ENCODE measurements at regions not wholly inside any gene's neighbourhood (a gene's known extent, or its start where the extent isn't known, plus 50 kb on each side); places are given as distances from the start of the nearest gene placed in this dataset.

- H3K27ac ChIP-seq: no peak overlapping the region
- in situ Hi-C loops (cut with MboI; ENCODE audit: low pct_unique_long_range_greater_than_20kb in 2 of 9, low sequenced_read_pairs in 9 of 9, unreplicated experiment in 9 of 9): no loop called here
- no peak for ATAC-seq (replicated peaks in 6 of 8)
- 0 to 83% (median 21%) methylated on average over 1 to 4 of the region's 6 CpGs; no CpG with 5 or more reads in 1 of the 10 experiments for WGBS, 10 experiments
- H3K4me3 ChIP-seq: no peak overlapping the region
- peaks cover 0 to 12% of the 10 kb centered on the region in 2 donors for H3K4me1 ChIP-seq (replicated peaks in 1 of 2)
These were observed 612.3 kb upstream of the EEF2KMT start for GRCh38 chr16:5709889-5710288.

GRCh38 chr16:5706211-5706610, 608.6 kb upstream of the EEF2KMT start:
- WGBS, 10 experiments: 0 to 100% (median 54%) methylated on average over 1 to 6 of the region's 6 CpGs; no CpG with 5 or more reads in 1 of the 10 experiments
- H3K27ac ChIP-seq: no peak overlapping the region
- in situ Hi-C loops (cut with MboI; ENCODE audit: low pct_unique_long_range_greater_than_20kb in 2 of 9, low sequenced_read_pairs in 9 of 9, unreplicated experiment in 9 of 9): no loop called here
- H3K4me1 ChIP-seq (replicated peaks in 1 of 2): peaks cover 0 to 8% of the 10 kb centered on the region in 2 donors
- no peak for ATAC-seq (replicated peaks in 6 of 8)
- no peak overlapping the region for H3K4me3 ChIP-seq

GRCh38 chr16:5704271-5704670, 606.7 kb upstream of the EEF2KMT start:
- Histone ChIP-seq H3K4me1 (replicated peaks in 1 of 2) (peaks cover 0 to 8% of the 10 kb centered on the region in 2 donors), H3K4me3 (no peak overlapping the region), H3K27ac (no peak overlapping the region)
- in situ Hi-C loops (cut with MboI; ENCODE audit: low pct_unique_long_range_greater_than_20kb in 2 of 9, low sequenced_read_pairs in 9 of 9, unreplicated experiment in 9 of 9): no loop called here
- WGBS, 10 experiments: 0 to 100% (median 64%) methylated on average over 1 to 2 of the region's 4 CpGs; no CpG with 5 or more reads in 2 of the 10 experiments
- no peak for ATAC-seq (replicated peaks in 6 of 8)

GRCh38 chr16:5693426-5693825, 595.8 kb upstream of the EEF2KMT start:
- in situ Hi-C loops (cut with MboI; ENCODE audit: low pct_unique_long_range_greater_than_20kb in 2 of 9, low sequenced_read_pairs in 9 of 9, unreplicated experiment in 9 of 9): no loop called here
- H3K4me3 ChIP-seq: no peak overlapping the region
- WGBS, 10 experiments: 0 to 94% (median 65%) methylated on average over 1 to 3 of the region's 3 CpGs; no CpG with 5 or more reads in 2 of the 10 experiments
- H3K27ac ChIP-seq: no peak overlapping the region
- ATAC-seq (replicated peaks in 6 of 8): no peak
- H3K4me1 ChIP-seq (replicated peaks in 1 of 2): peaks cover 0 to 14% of the 10 kb centered on the region in 2 donors

GRCh38 chr16:5681966-5682365, 584.4 kb upstream of the EEF2KMT start:
- peak in 1 of 8 experiments; percentile 18 for ATAC-seq (replicated peaks in 6 of 8)
- no peak overlapping the region for H3K4me3 ChIP-seq
- WGBS, 10 experiments: 0 to 100% (median 45%) methylated on average over 1 to 3 of the region's 3 CpGs; no CpG with 5 or more reads in 3 of the 10 experiments
- in situ Hi-C loops (cut with MboI; ENCODE audit: low pct_unique_long_range_greater_than_20kb in 2 of 9, low sequenced_read_pairs in 9 of 9, unreplicated experiment in 9 of 9): no loop called here
- H3K27ac ChIP-seq: no peak overlapping the region
- peaks cover 0 to 10% of the 10 kb centered on the region in 2 donors for H3K4me1 ChIP-seq (replicated peaks in 1 of 2)

GRCh38 chr16:5678371-5678770, 580.8 kb upstream of the EEF2KMT start:
- WGBS, 10 experiments: 4 to 65% (median 33%) methylated on average over 1 to 7 of the region's 7 CpGs; no CpG with 5 or more reads in 1 of the 10 experiments
- in situ Hi-C loops (cut with MboI; ENCODE audit: low pct_unique_long_range_greater_than_20kb in 2 of 9, low sequenced_read_pairs in 9 of 9, unreplicated experiment in 9 of 9): no loop called here

GRCh38 chr16:5671421-5671820, 573.8 kb upstream of the EEF2KMT start:
- 0 to 95% (median 83%) methylated on average over 1 to 2 of the region's 2 CpGs; no CpG with 5 or more reads in 3 of the 10 experiments for WGBS, 10 experiments
- H3K4me3 ChIP-seq: no peak overlapping the region
- no peak overlapping the region for H3K27ac ChIP-seq
- in situ Hi-C loops (cut with MboI; ENCODE audit: low pct_unique_long_range_greater_than_20kb in 2 of 9, low sequenced_read_pairs in 9 of 9, unreplicated experiment in 9 of 9): no loop called here
- H3K4me1 ChIP-seq (replicated peaks in 1 of 2): peaks cover 0 to 9% of the 10 kb centered on the region in 2 donors
- ATAC-seq (replicated peaks in 6 of 8): no peak

More at GRCh38 chr16:5678371-5678770, 580.8 kb upstream of the EEF2KMT start:
- ATAC-seq (replicated peaks in 6 of 8): no peak
- Histone ChIP-seq H3K4me1 (replicated peaks in 1 of 2) (no peaks in the 10 kb centered on the region), H3K27ac (no peak overlapping the region), H3K4me3 (no peak overlapping the region)

- in situ Hi-C loops (cut with MboI; ENCODE audit: low pct_unique_long_range_greater_than_20kb in 2 of 9, low sequenced_read_pairs in 9 of 9, unreplicated experiment in 9 of 9): no loop called here
- 100% methylated on average over 1 of the region's 2 CpGs; no CpG with 5 or more reads in 9 of the 10 experiments for WGBS, 10 experiments
- no peak overlapping the region for H3K4me3 ChIP-seq
- H3K4me1 ChIP-seq (replicated peaks in 1 of 2): peaks cover 0 to 20% of the 10 kb centered on the region in 2 donors
- ATAC-seq (replicated peaks in 6 of 8): no peak
- no peak overlapping the region for H3K27ac ChIP-seq
These were observed 572.6 kb upstream of the EEF2KMT start for GRCh38 chr16:5670198-5670597.

GRCh38 chr16:5668553-5668952, 571.0 kb upstream of the EEF2KMT start:
- peaks cover 0 to 20% of the 10 kb centered on the region in 2 donors for H3K4me1 ChIP-seq (replicated peaks in 1 of 2)
- in situ Hi-C loops (cut with MboI; ENCODE audit: low pct_unique_long_range_greater_than_20kb in 2 of 9, low sequenced_read_pairs in 9 of 9, unreplicated experiment in 9 of 9): no loop called here
- H3K27ac ChIP-seq: no peak overlapping the region
- 0 to 46% (median 23%) methylated on average over 1 to 2 of the region's 2 CpGs; no CpG with 5 or more reads in 6 of the 10 experiments for WGBS, 10 experiments
- H3K4me3 ChIP-seq: no peak overlapping the region
- peak in 2 of 8 experiments; percentile 34 to 41 for ATAC-seq (replicated peaks in 6 of 8)

GRCh38 chr16:5665834-5666233, 568.2 kb upstream of the EEF2KMT start:
- 0 to 80% (median 58%) methylated on average over 1 to 10 of the region's 11 CpGs; no CpG with 5 or more reads in 3 of the 10 experiments for WGBS, 10 experiments
- ATAC-seq (replicated peaks in 6 of 8): peak in 2 of 8 experiments; percentile 85 to 88
- in situ Hi-C loops (cut with MboI; ENCODE audit: low pct_unique_long_range_greater_than_20kb in 2 of 9, low sequenced_read_pairs in 9 of 9, unreplicated experiment in 9 of 9): no loop called here

GRCh38 chr16:5653789-5654188, 556.2 kb upstream of the EEF2KMT start:
- 0 to 92% (median 73%) methylated on average over 2 to 7 of the region's 11 CpGs; no CpG with 5 or more reads in 5 of the 10 experiments for WGBS, 10 experiments

More at GRCh38 chr16:5665834-5666233, 568.2 kb upstream of the EEF2KMT start:
- Histone ChIP-seq H3K4me1 (replicated peaks in 1 of 2) (peaks cover 0 to 16% of the 10 kb centered on the region in 2 donors), H3K4me3 (no peak overlapping the region), H3K27ac (peak overlapping the region in 1 of 2 donors; percentile 38)

GRCh38 chr16:5653041-5653440, 555.4 kb upstream of the EEF2KMT start:
- no peak overlapping the region for H3K27ac ChIP-seq
- in situ Hi-C loops (cut with MboI; ENCODE audit: low pct_unique_long_range_greater_than_20kb in 2 of 9, low sequenced_read_pairs in 9 of 9, unreplicated experiment in 9 of 9): no loop called here
- 41 to 100% (median 86%) methylated on average over 1 to 8 of the region's 10 CpGs; no CpG with 5 or more reads in 3 of the 10 experiments for WGBS, 10 experiments
- H3K4me3 ChIP-seq: no peak overlapping the region
- peaks cover 0 to 11% of the 10 kb centered on the region in 2 donors for H3K4me1 ChIP-seq (replicated peaks in 1 of 2)
- ATAC-seq (replicated peaks in 6 of 8): no peak

More at GRCh38 chr16:5653789-5654188, 556.2 kb upstream of the EEF2KMT start:
- in situ Hi-C loops (cut with MboI; ENCODE audit: low pct_unique_long_range_greater_than_20kb in 2 of 9, low sequenced_read_pairs in 9 of 9, unreplicated experiment in 9 of 9): no loop called here
- peaks cover 0 to 11% of the 10 kb centered on the region in 2 donors for H3K4me1 ChIP-seq (replicated peaks in 1 of 2)
- no peak for ATAC-seq (replicated peaks in 6 of 8)
- no peak overlapping the region for H3K27ac ChIP-seq
- H3K4me3 ChIP-seq: no peak overlapping the region

- in situ Hi-C loops (cut with MboI; ENCODE audit: low pct_unique_long_range_greater_than_20kb in 2 of 9, low sequenced_read_pairs in 9 of 9, unreplicated experiment in 9 of 9): no loop called here
- Histone ChIP-seq H3K27ac (no peak overlapping the region), H3K4me1 (replicated peaks in 1 of 2) (peaks cover 0 to 11% of the 10 kb centered on the region in 2 donors), H3K4me3 (no peak overlapping the region)
- ATAC-seq (replicated peaks in 6 of 8): no peak
- 0 to 81% (median 31%) methylated on average over 1 to 9 of the region's 22 CpGs; no CpG with 5 or more reads in 1 of the 10 experiments for WGBS, 10 experiments
These were observed 552.5 kb upstream of the EEF2KMT start for GRCh38 chr16:5649762-5650743.

All from motor neuron (in vitro differentiated cells).